DND-41 (cell line): ENCODE measurements at regions not wholly inside any gene's neighbourhood (a gene's known extent, or its start where the extent isn't known, plus 50 kb on each side); places are given as distances from the start of the nearest gene placed in this dataset.

ENCODE experiments used
- ATAC-seq: fragments of 200-7000 bp; cut with Tn5 transposase; 3 replicates; pipeline ENCODE4 v1.9.1; 2021; ENCODE audit warnings: low read depth; ENCODE audit not compliant: insufficient read depth
- DNase-seq: peaks from one replicate; pipeline ENCODE4 v3.0.0-alpha.2; 2020
- H2AFZ ChIP-seq: 2 replicates; pipeline ENCODE4 v1.6.0; 2012; ENCODE audit warnings: low read depth, low read length
- H3K27ac ChIP-seq: 2 replicates; pipeline ENCODE4 v1.5.1; 2012; ENCODE audit warnings: low read length, inconsistent platforms
- H3K27me3 ChIP-seq: fragments of 200-600 bp; sonication (generic); 2 replicates; pipeline ENCODE4 v1.6.0; 2012; ENCODE audit warnings: low read length, mild to moderate bottlenecking, inconsistent platforms; ENCODE audit not compliant: insufficient read depth, poor library complexity
- H3K36me3 ChIP-seq: 2 replicates; pipeline ENCODE4 v1.5.1; 2012; ENCODE audit warnings: low read length, inconsistent platforms; ENCODE audit not compliant: insufficient read depth
- H3K4me1 ChIP-seq: 2 replicates; pipeline ENCODE4 v1.5.1; 2012; ENCODE audit warnings: mild to moderate bottlenecking, low read length; ENCODE audit not compliant: insufficient read depth
- H3K4me2 ChIP-seq: 2 replicates; pipeline ENCODE4 v1.6.0; 2012; ENCODE audit warnings: mild to moderate bottlenecking, moderate library complexity, low read length, inconsistent platforms; ENCODE audit not compliant: insufficient read depth
- H3K4me3 ChIP-seq, 2 experiments: fragments of 200-600 bp in 1 of 2; shearing (Covaris generic) in 1 of 2; 2 replicates each; pipeline ENCODE4 v1.5.1; 2012 to 2016; ENCODE audit warnings: inconsistent platforms in 2 of 2, low read length in 2 of 2, mild to moderate bottlenecking in 2 of 2, low read depth in 1 of 2, moderate library complexity in 1 of 2
- H3K79me2 ChIP-seq: 2 replicates; pipeline ENCODE4 v1.6.0; 2012; ENCODE audit warnings: low read length, inconsistent platforms; ENCODE audit not compliant: insufficient read depth
- H3K9ac ChIP-seq: 2 replicates; pipeline ENCODE4 v1.6.0; 2012; ENCODE audit warnings: low read depth, mild to moderate bottlenecking, inconsistent platforms, low read length, moderate library complexity
- H3K9me3 ChIP-seq: 2 replicates; pipeline ENCODE4 v1.5.1; 2012; ENCODE audit warnings: low read length, moderate library complexity, mild to moderate bottlenecking, inconsistent platforms; ENCODE audit not compliant: insufficient read depth, severe bottlenecking
- H4K20me1 ChIP-seq: 2 replicates; pipeline ENCODE4 v1.6.0; 2012; ENCODE audit warnings: low read length; ENCODE audit not compliant: insufficient read depth
- EZH2 ChIP-seq: IDR thresholded peaks from 3 replicates; pipeline ENCODE4 v1.6.1; 2012; ENCODE audit warnings: borderline replicate concordance, low read depth, mild to moderate bottlenecking, moderate library complexity, low read length, inconsistent platforms; ENCODE audit not compliant: severe bottlenecking
- TF ChIP-seq, protein P1 (sequence below): IDR thresholded peaks from 2 replicates; pipeline ENCODE4 v1.5.1; 2012; ENCODE audit warnings: borderline replicate concordance, low read length, moderate library complexity, mild to moderate bottlenecking; ENCODE audit not compliant: poor library complexity, severe bottlenecking; ENCODE audit errors: extremely low read depth

DNA sequence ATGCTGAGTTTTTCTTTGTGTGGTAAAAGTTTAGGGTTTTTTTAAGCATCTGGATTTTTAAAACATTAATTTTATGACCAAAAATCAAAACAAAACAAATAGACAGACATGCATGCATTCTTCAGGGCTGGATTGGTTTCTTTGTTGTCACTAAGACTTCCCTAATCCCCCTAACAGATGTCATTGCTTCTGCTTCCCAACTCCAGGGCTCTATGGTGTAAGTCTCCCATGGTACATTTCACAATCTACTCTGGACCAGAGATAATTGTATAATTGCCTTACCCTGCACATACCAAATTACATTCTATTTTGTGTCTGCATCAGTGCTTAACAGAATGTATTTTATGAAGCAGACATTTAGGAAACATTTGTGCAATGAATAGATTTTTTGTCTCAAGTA, 529.1 kb upstream of the SMIM31 start:
- Histone ChIP-seq H3K36me3 (no peaks in the 10 kb centered on the region), H3K27ac (no peak overlapping the region), H3K27me3 (no peaks in the 10 kb centered on the region), H2AFZ (no peak overlapping the region), H4K20me1 (no peaks in the 10 kb centered on the region), H3K4me3 (no peak overlapping the region), H3K9me3 (no peaks in the 10 kb centered on the region), H3K4me2 (no peak overlapping the region), H3K79me2 (no peaks in the 10 kb centered on the region), H3K9ac (no peak overlapping the region), H3K4me1 (no peaks in the 10 kb centered on the region)
- ATAC-seq, result no peak
- TF ChIP-seq, protein P1, sequence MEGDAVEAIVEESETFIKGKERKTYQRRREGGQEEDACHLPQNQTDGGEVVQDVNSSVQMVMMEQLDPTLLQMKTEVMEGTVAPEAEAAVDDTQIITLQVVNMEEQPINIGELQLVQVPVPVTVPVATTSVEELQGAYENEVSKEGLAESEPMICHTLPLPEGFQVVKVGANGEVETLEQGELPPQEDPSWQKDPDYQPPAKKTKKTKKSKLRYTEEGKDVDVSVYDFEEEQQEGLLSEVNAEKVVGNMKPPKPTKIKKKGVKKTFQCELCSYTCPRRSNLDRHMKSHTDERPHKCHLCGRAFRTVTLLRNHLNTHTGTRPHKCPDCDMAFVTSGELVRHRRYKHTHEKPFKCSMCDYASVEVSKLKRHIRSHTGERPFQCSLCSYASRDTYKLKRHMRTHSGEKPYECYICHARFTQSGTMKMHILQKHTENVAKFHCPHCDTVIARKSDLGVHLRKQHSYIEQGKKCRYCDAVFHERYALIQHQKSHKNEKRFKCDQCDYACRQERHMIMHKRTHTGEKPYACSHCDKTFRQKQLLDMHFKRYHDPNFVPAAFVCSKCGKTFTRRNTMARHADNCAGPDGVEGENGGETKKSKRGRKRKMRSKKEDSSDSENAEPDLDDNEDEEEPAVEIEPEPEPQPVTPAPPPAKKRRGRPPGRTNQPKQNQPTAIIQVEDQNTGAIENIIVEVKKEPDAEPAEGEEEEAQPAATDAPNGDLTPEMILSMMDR, result no peak
- TF ChIP-seq EZH2, result no peak
- no peak for DNase-seq

DNA sequence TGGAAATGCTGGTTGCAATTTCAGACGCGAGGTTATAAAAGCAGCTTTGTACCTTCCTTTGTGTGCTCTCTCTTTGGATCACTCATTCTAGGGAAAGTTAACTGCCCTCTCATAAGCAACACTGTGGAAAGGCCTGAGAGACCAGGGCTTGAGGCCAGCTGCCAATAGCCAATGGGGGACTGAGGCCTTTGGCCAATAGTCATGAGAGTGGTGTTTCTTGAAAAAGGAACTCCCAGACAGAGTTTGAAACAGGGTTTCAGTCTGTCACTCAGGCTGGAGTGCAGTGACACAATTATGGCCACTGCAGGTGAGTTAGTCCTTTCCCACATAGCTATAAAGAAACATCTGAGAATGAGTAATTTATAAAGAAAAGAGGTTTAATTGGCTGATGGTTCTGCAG, 524.7 kb upstream of the SMIM31 start:
- Histone ChIP-seq H2AFZ (no peak overlapping the region), H3K4me2 (no peak overlapping the region), H3K36me3 (no peaks in the 10 kb centered on the region), H3K9me3 (no peaks in the 10 kb centered on the region), H4K20me1 (no peaks in the 10 kb centered on the region), H3K9ac (no peak overlapping the region), H3K79me2 (no peaks in the 10 kb centered on the region), H3K4me1 (no peaks in the 10 kb centered on the region), H3K4me3 (no peak overlapping the region), H3K27ac (no peak overlapping the region), H3K27me3 (no peaks in the 10 kb centered on the region)
- ATAC-seq (no peak), DNase-seq (no peak)
- no peak for TF ChIP-seq EZH2
- TF ChIP-seq, protein P1, result no peak

DNA sequence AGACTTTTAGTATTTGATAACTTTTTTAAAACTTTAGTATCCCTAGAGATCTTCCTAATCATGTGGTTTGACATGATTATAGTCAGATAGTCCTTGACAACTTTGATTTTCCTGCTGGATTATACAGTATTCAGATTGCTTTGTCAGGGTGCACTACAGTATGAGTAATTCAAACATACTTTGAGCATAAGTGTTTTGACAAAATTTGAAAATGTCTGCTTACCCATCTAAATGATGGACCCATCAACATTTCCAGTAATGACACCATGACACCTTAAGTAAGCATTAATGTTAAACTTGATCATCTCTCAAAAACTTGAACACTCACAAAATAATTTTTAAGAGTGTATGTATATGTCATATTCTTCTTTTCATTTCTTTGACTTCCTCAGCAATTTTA, 514.5 kb upstream of the SMIM31 start:
- TF ChIP-seq, protein P1, result no peak
- no peak for TF ChIP-seq EZH2
- no peak overlapping the region for H3K9ac ChIP-seq
- H3K4me3 ChIP-seq, result no peak overlapping the region
- H3K4me2 ChIP-seq, result no peak overlapping the region
- no peaks in the 10 kb centered on the region for H3K27me3 ChIP-seq
- no peaks in the 10 kb centered on the region for H3K9me3 ChIP-seq
- no peak overlapping the region for H3K27ac ChIP-seq
- H2AFZ ChIP-seq, result no peak overlapping the region
- H3K36me3 ChIP-seq, result no peaks in the 10 kb centered on the region
- H3K79me2 ChIP-seq, result no peaks in the 10 kb centered on the region
- H3K4me1 ChIP-seq, result no peaks in the 10 kb centered on the region
- H4K20me1 ChIP-seq, result no peaks in the 10 kb centered on the region
- ATAC-seq (no peak), DNase-seq (no peak)

DNA sequence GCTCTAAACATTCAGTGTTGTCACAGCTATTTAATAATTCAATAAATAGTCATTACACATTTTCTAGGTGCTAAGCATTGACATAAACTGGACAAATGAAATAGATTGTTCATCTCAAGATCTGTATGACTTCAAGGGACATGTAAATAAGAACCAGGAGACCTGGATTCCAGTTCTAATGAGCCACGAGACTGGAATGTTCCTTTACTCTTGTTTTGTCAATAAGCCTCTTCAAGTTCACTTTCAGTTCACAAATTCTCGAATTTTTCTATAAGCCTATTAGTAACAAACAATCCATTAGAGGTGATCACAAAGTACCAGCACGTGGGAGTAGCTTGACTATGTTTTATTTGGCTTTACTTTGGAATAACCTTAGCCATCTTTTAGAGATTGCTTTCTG, 514.0 kb upstream of the SMIM31 start:
- H4K20me1 ChIP-seq, result no peaks in the 10 kb centered on the region
- DNase-seq (no peak), ATAC-seq (no peak)
- H3K27me3 ChIP-seq, result no peaks in the 10 kb centered on the region
- no peak overlapping the region for H3K4me2 ChIP-seq
- no peak overlapping the region for H3K4me3 ChIP-seq
- no peaks in the 10 kb centered on the region for H3K79me2 ChIP-seq
- H3K9ac ChIP-seq, result no peak overlapping the region
- no peak overlapping the region for H3K27ac ChIP-seq
- no peaks in the 10 kb centered on the region for H3K9me3 ChIP-seq
- H3K4me1 ChIP-seq, result no peaks in the 10 kb centered on the region
- no peak overlapping the region for H2AFZ ChIP-seq
- no peaks in the 10 kb centered on the region for H3K36me3 ChIP-seq
- TF ChIP-seq, protein P1, result no peak
- no peak for TF ChIP-seq EZH2
